NT2/D1 (cell line): ENCODE measurements at regions not wholly inside any gene's neighbourhood (a gene's known extent, or its start where the extent isn't known, plus 50 kb on each side); places are given as distances from the start of the nearest gene placed in this dataset.

Experiments
- SUZ12 ChIP-seq: IDR thresholded peaks from 2 replicates; pipeline ENCODE4 v1.6.1; 2011; ENCODE audit not compliant: insufficient read length, insufficient read depth; ENCODE audit errors: extremely low read depth
- YY1 ChIP-seq: IDR thresholded peaks from 2 replicates; pipeline ENCODE4 v1.6.1; 2011; ENCODE audit not compliant: insufficient read length, insufficient read depth

DNA sequence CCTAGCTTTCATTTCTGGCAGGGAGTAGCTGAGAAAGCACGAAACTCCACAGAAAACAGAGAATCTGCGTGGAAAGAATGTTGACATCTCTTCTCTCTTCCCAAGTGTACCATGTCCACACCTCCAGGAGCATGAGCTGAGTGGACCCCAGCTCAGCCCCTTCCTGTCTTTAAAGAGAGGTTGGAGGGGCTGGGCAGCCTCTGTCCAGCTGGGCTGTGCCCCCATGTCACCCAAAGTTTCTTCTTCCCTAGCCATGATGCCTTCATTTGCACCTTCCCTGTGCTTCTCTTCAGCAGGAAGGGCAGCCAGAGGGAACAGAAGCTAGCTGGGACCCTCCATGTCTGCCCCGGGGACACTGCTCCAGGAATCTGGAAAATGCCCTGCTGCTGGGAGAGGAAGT, 655.0 kb upstream of the DEFB115 start:
- TF ChIP-seq SUZ12 = no peak
- TF ChIP-seq YY1 = no peak
